ENCODE measurements at regions not wholly inside any gene's neighbourhood (a gene's known extent, or its start where the extent isn't known, plus 50 kb on each side); places are given as distances from the start of the nearest gene placed in this dataset.

- intact Hi-C loops (cut with micrococcal nuclease), result no loop called here
- Mint-ChIP-seq H3K9me3 (peaks cover 0 to 4% (median 0%) of the 10 kb centered on the region in 8 donors), H3K27ac (no peak overlapping the region), H3K36me3 (no peaks in the 10 kb centered on the region), H3K27me3 (no peaks in the 10 kb centered on the region), H3K4me1 (no peaks in the 10 kb centered on the region), H3K4me3 (no peak overlapping the region)
- no peaks in the 10 kb centered on the region for H3K9me3 ChIP-seq (ENCODE audit: control insufficient read depth in 1 of 2, low read length in 2 of 2)
- ChIA-PET POLR2A (ENCODE audit: partially characterized antibody) (no interaction called here), CTCF (ENCODE audit: partially characterized antibody) (no interaction called here)
- DNase-seq, result no peak
- H3K27ac ChIP-seq (ENCODE audit: low read depth, low read length), result no peak overlapping the region
- H3K27me3 ChIP-seq (ENCODE audit: insufficient read depth, low read length), result no peaks in the 10 kb centered on the region
- H3K4me3 ChIP-seq (ENCODE audit: low read length in 2 of 2), result no peak overlapping the region
- H3K4me1 ChIP-seq (ENCODE audit: insufficient read depth, low read length), result no peaks in the 10 kb centered on the region
- no peaks in the 10 kb centered on the region for H3K36me3 ChIP-seq (ENCODE audit: insufficient read depth, low read length)
Measured at GRCh38 chr3:104154896-104155295, 1211.8 kb upstream of the ALCAM start.

DNA sequence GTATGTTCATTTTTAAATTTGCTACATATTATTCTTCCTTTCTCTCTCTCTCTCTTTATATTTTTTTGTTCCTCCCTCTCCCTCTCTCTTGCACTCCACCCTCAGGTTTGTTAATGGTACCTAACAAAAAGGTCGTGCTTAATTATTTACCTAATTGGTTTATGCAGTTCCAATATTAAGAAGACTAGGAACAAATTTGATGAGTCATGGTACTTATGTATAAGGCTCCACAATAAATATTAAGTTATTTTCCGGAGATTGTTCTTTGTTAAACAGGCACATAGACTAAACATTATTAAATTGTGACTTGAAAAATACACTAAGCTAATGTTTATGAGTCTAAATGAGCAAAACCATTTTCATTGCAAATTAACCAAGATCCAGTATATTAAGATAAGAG lies 1200.8 kb upstream of the ALCAM start:
- peaks cover 2 to 19% (median 9%) of the 10 kb centered on the region in 8 donors for H3K9me3 Mint-ChIP-seq
- intact Hi-C loops (cut with micrococcal nuclease), result no loop called here
- H3K36me3 Mint-ChIP-seq, result peaks cover 0 to 3% of the 10 kb centered on the region in 2 donors

DNA sequence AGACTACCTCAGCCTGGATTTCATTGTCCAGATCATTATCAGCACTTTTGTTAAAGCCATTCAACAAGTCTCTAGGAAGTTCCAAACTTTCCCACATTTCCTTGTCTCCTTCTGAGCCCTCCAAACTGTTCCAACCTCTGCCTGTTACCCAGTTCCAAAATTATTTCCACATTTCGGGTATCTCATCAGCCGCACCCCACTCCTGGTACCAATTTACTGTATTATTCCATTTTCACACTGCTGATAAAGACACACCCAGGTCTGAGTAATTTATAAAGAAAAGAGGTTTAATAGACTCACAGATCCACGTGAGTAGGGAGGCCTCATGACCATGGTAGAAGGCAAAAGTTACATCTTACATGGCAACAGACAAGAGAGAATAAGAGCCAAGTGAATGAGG lies 1198.3 kb upstream of the ALCAM start:
- no peaks in the 10 kb centered on the region for H3K27me3 ChIP-seq (ENCODE audit: insufficient read depth, low read length)
- DNase-seq, result no peak
- CTCF ChIA-PET (ENCODE audit: partially characterized antibody), result no interaction called here
- no peak overlapping the region for H3K27ac ChIP-seq (ENCODE audit: low read depth, low read length)
- no peaks in the 10 kb centered on the region for H3K36me3 ChIP-seq (ENCODE audit: insufficient read depth, low read length)
- Mint-ChIP-seq H3K36me3 (peaks cover 0 to 3% of the 10 kb centered on the region in 2 donors), H3K4me1 (no peaks in the 10 kb centered on the region), H3K27me3 (no peaks in the 10 kb centered on the region), H3K27ac (no peak overlapping the region), H3K9me3 (peaks cover 2 to 23% (median 9%) of the 10 kb centered on the region in 8 donors), H3K4me3 (no peak overlapping the region)
- H3K4me3 ChIP-seq (ENCODE audit: low read length in 2 of 2), result no peak overlapping the region
- intact Hi-C loops (cut with micrococcal nuclease), result no loop called here
- H3K4me1 ChIP-seq (ENCODE audit: insufficient read depth, low read length), result no peaks in the 10 kb centered on the region
- no peaks in the 10 kb centered on the region for H3K9me3 ChIP-seq (ENCODE audit: control insufficient read depth in 1 of 2, low read length in 2 of 2)
- POLR2A ChIA-PET (ENCODE audit: partially characterized antibody), result no interaction called here

More for the DNA sequence above, 1200.8 kb upstream of the ALCAM start:
- no peak for DNase-seq
- Histone ChIP-seq H3K36me3 (ENCODE audit: insufficient read depth, low read length) (no peaks in the 10 kb centered on the region), H3K27me3 (ENCODE audit: insufficient read depth, low read length) (no peaks in the 10 kb centered on the region), H3K4me3 (ENCODE audit: low read length in 2 of 2) (no peak overlapping the region), H3K4me1 (ENCODE audit: insufficient read depth, low read length) (no peaks in the 10 kb centered on the region), H3K9me3 (ENCODE audit: control insufficient read depth in 1 of 2, low read length in 2 of 2) (no peaks in the 10 kb centered on the region), H3K27ac (ENCODE audit: low read depth, low read length) (no peak overlapping the region)
- ChIA-PET POLR2A (ENCODE audit: partially characterized antibody) (no interaction called here), CTCF (ENCODE audit: partially characterized antibody) (no interaction called here)
- H3K27ac Mint-ChIP-seq, result no peak overlapping the region
- no peaks in the 10 kb centered on the region for H3K4me1 Mint-ChIP-seq
- H3K27me3 Mint-ChIP-seq, result no peaks in the 10 kb centered on the region
- no peak overlapping the region for H3K4me3 Mint-ChIP-seq

DNA sequence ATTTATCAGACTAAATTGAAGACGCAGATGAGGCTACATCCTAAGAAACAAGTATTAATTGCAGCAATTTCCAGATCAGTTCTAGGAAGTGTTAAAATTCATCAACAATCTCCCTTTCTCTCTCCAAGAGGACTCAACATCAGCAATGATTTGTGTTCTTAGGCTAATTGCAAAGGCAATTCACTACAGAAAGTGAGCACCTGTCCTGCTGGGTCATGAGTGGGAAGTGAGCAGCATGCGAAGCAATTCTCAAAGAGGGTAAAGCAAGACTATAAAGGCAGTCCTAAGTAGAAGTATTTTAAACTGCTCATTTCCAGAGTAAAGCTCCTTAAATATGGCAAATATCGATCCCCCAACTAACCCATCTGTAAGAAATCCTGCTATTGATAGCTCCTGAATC lies 1191.0 kb upstream of the ALCAM start:
- intact Hi-C loops (cut with micrococcal nuclease), result no loop called here
- Histone ChIP-seq H3K36me3 (ENCODE audit: insufficient read depth, low read length) (no peaks in the 10 kb centered on the region), H3K27me3 (ENCODE audit: insufficient read depth, low read length) (no peaks in the 10 kb centered on the region), H3K9me3 (ENCODE audit: control insufficient read depth in 1 of 2, low read length in 2 of 2) (no peaks in the 10 kb centered on the region), H3K4me3 (ENCODE audit: low read length in 2 of 2) (no peak overlapping the region), H3K4me1 (ENCODE audit: insufficient read depth, low read length) (no peaks in the 10 kb centered on the region), H3K27ac (ENCODE audit: low read depth, low read length) (no peak overlapping the region)
- no peak for DNase-seq
- no peak overlapping the region for H3K4me3 Mint-ChIP-seq
- H3K27ac Mint-ChIP-seq, result no peak overlapping the region
- no peaks in the 10 kb centered on the region for H3K27me3 Mint-ChIP-seq
- CTCF ChIA-PET (ENCODE audit: partially characterized antibody), result no interaction called here
- peaks cover 0 to 5% (median 0%) of the 10 kb centered on the region in 8 donors for H3K9me3 Mint-ChIP-seq
- no peaks in the 10 kb centered on the region for H3K36me3 Mint-ChIP-seq
- no peaks in the 10 kb centered on the region for H3K4me1 Mint-ChIP-seq
- POLR2A ChIA-PET (ENCODE audit: partially characterized antibody), result no interaction called here

DNA sequence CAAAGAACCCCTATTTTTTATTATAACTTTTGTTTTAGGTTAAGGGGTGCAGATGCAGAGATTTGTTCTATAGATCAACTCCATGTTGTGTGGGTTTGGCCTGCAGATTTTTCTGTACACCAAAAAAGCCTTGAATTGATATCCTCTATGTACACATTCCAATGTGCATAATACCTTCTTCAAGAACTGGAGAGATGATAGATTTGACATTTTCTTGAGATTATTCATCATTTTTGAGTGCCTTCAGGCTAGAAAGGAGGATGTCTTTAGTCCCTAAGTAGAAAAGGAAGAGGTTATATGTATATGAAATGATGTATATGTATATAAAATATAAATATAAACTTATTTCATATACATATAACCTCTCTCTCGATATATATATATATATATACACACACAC lies 1190.0 kb upstream of the ALCAM start:
- DNase-seq, result no peak

DNA sequence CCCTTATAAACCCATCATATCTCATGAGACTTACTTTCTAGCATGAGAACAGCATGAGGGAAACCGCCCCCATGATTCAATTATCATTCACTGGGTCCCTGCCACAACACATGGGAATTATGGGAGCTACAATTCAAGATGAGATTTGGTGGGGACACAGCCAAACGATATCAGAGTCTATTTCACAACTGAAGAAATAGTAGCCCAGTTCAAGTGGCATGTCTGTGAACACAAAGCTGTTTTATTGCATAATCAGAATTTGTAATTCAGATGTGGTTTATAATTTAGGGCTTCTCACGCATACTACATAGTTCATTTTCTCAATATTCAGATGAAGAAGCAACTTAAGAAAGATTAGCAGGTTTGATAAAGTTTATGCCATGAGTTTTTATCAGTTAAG lies 1188.0 kb upstream of the ALCAM start:
- no peak overlapping the region for H3K27ac Mint-ChIP-seq
- no peak for DNase-seq
- CTCF ChIA-PET (ENCODE audit: partially characterized antibody), result no interaction called here
- intact Hi-C loops (cut with micrococcal nuclease), result no loop called here
- Histone ChIP-seq H3K27ac (ENCODE audit: low read depth, low read length) (no peak overlapping the region), H3K27me3 (ENCODE audit: insufficient read depth, low read length) (no peaks in the 10 kb centered on the region), H3K4me1 (ENCODE audit: insufficient read depth, low read length) (no peaks in the 10 kb centered on the region), H3K4me3 (ENCODE audit: low read length in 2 of 2) (no peak overlapping the region), H3K9me3 (ENCODE audit: control insufficient read depth in 1 of 2, low read length in 2 of 2) (no peaks in the 10 kb centered on the region), H3K36me3 (ENCODE audit: insufficient read depth, low read length) (no peaks in the 10 kb centered on the region)
- no peaks in the 10 kb centered on the region for H3K36me3 Mint-ChIP-seq
- H3K4me3 Mint-ChIP-seq, result no peak overlapping the region
- H3K9me3 Mint-ChIP-seq, result peaks cover 0 to 2% (median 0%) of the 10 kb centered on the region in 8 donors
- POLR2A ChIA-PET (ENCODE audit: partially characterized antibody), result no interaction called here
- no peaks in the 10 kb centered on the region for H3K27me3 Mint-ChIP-seq
- H3K4me1 Mint-ChIP-seq, result no peaks in the 10 kb centered on the region

More for the DNA sequence above, 1190.0 kb upstream of the ALCAM start:
- H3K4me3 Mint-ChIP-seq, result no peak overlapping the region
- Histone ChIP-seq H3K27me3 (ENCODE audit: insufficient read depth, low read length) (no peaks in the 10 kb centered on the region), H3K36me3 (ENCODE audit: insufficient read depth, low read length) (no peaks in the 10 kb centered on the region), H3K4me3 (ENCODE audit: low read length in 2 of 2) (no peak overlapping the region), H3K27ac (ENCODE audit: low read depth, low read length) (no peak overlapping the region), H3K4me1 (ENCODE audit: insufficient read depth, low read length) (no peaks in the 10 kb centered on the region), H3K9me3 (ENCODE audit: control insufficient read depth in 1 of 2, low read length in 2 of 2) (no peaks in the 10 kb centered on the region)
- ChIA-PET POLR2A (ENCODE audit: partially characterized antibody) (no interaction called here), CTCF (ENCODE audit: partially characterized antibody) (no interaction called here)
- peaks cover 0 to 5% (median 0%) of the 10 kb centered on the region in 8 donors for H3K9me3 Mint-ChIP-seq
- no peak overlapping the region for H3K27ac Mint-ChIP-seq
- no peaks in the 10 kb centered on the region for H3K36me3 Mint-ChIP-seq
- no peaks in the 10 kb centered on the region for H3K27me3 Mint-ChIP-seq
- intact Hi-C loops (cut with micrococcal nuclease), result no loop called here
- no peaks in the 10 kb centered on the region for H3K4me1 Mint-ChIP-seq

GRCh38 chr3:104180906-104181305 lies 1185.8 kb upstream of the ALCAM start:
- H3K4me1 Mint-ChIP-seq, result no peaks in the 10 kb centered on the region
- no peak overlapping the region for H3K27ac Mint-ChIP-seq
- Histone ChIP-seq H3K27me3 (ENCODE audit: insufficient read depth, low read length) (no peaks in the 10 kb centered on the region), H3K27ac (ENCODE audit: low read depth, low read length) (no peak overlapping the region), H3K9me3 (ENCODE audit: control insufficient read depth in 1 of 2, low read length in 2 of 2) (no peaks in the 10 kb centered on the region), H3K36me3 (ENCODE audit: insufficient read depth, low read length) (no peaks in the 10 kb centered on the region), H3K4me1 (ENCODE audit: insufficient read depth, low read length) (no peaks in the 10 kb centered on the region), H3K4me3 (ENCODE audit: low read length in 2 of 2) (no peak overlapping the region)
- H3K9me3 Mint-ChIP-seq, result peaks cover 0 to 4% (median 0%) of the 10 kb centered on the region in 8 donors
- ChIA-PET POLR2A (ENCODE audit: partially characterized antibody) (no interaction called here), CTCF (ENCODE audit: partially characterized antibody) (no interaction called here)
- DNase-seq, result no peak
- H3K4me3 Mint-ChIP-seq, result no peak overlapping the region
- no peaks in the 10 kb centered on the region for H3K36me3 Mint-ChIP-seq
- intact Hi-C loops (cut with micrococcal nuclease), result no loop called here
- no peaks in the 10 kb centered on the region for H3K27me3 Mint-ChIP-seq

GRCh38 chr3:104190681-104191080 lies 1176.0 kb upstream of the ALCAM start:
- no peaks in the 10 kb centered on the region for H3K36me3 Mint-ChIP-seq
- POLR2A ChIA-PET (ENCODE audit: partially characterized antibody), result no interaction called here
- no peaks in the 10 kb centered on the region for H3K27me3 Mint-ChIP-seq

More at GRCh38 chr3:104190681-104191080, 1176.0 kb upstream of the ALCAM start:
- no peak overlapping the region for H3K4me3 Mint-ChIP-seq
- CTCF ChIA-PET (ENCODE audit: partially characterized antibody), result no interaction called here
- no peak overlapping the region for H3K27ac Mint-ChIP-seq
- H3K9me3 ChIP-seq (ENCODE audit: control insufficient read depth in 1 of 2, low read length in 2 of 2), result no peaks in the 10 kb centered on the region
- no peaks in the 10 kb centered on the region for H3K4me1 Mint-ChIP-seq
- H3K27ac ChIP-seq (ENCODE audit: low read depth, low read length), result no peak overlapping the region
- no peak overlapping the region for H3K4me3 ChIP-seq (ENCODE audit: low read length in 2 of 2)
- H3K36me3 ChIP-seq (ENCODE audit: insufficient read depth, low read length), result no peaks in the 10 kb centered on the region
- H3K4me1 ChIP-seq (ENCODE audit: insufficient read depth, low read length), result no peaks in the 10 kb centered on the region
- no peaks in the 10 kb centered on the region for H3K27me3 ChIP-seq (ENCODE audit: insufficient read depth, low read length)
- H3K9me3 Mint-ChIP-seq, result peaks cover 0 to 1% (median 0%) of the 10 kb centered on the region in 8 donors
- DNase-seq, result no peak
- intact Hi-C loops (cut with micrococcal nuclease), result no loop called here
